CD14-positive monocyte (primary cell): ENCODE measurements at regions not wholly inside any gene's neighbourhood (a gene's known extent, or its start where the extent isn't known, plus 50 kb on each side); places are given as distances from the start of the nearest gene placed in this dataset.

ENCODE experiments used
- DNase-seq, 3 donors: peaks; one replicate each; pipeline ENCODE4 v3.0.0-alpha.2; 2011 to 2022
- H2AFZ ChIP-seq: 2 replicates; pipeline ENCODE4 v1.6.0; 2012; ENCODE audit warnings: mild to moderate bottlenecking, low read depth, low read length, inconsistent platforms; ENCODE audit not compliant: insufficient read depth, poor library complexity, severe bottlenecking
- H3K27ac ChIP-seq, 2 donors: 1 replicate in 1 of 2; 2 replicates in 1 of 2; pipeline ENCODE4 v1.5.1; 2012 to 2013; ENCODE audit warnings: low read length in 2 of 2, control low read depth in 1 of 2, inconsistent platforms in 1 of 2, low read depth in 1 of 2, mild to moderate bottlenecking in 1 of 2
- H3K27me3 ChIP-seq, 2 donors: one replicate each; pipeline versions ENCODE4 v1.6.0 to v1.6.1; 2011 to 2013; ENCODE audit warnings: low read length in 2 of 2; ENCODE audit not compliant: control insufficient read depth in 2 of 2, insufficient read depth in 2 of 2
- H3K36me3 ChIP-seq, 2 donors: replicated peaks in 1 of 2; 1 replicate in 1 of 2; 2 replicates in 1 of 2; pipeline versions ENCODE4 v1.5.1 to v1.6.1; 2012 to 2013; ENCODE audit warnings: low read length in 2 of 2, control low read depth in 1 of 2, inconsistent platforms in 1 of 2, mild to moderate bottlenecking in 1 of 2; ENCODE audit not compliant: insufficient read depth in 2 of 2, control insufficient read depth in 1 of 2
- H3K4me1 ChIP-seq, 2 donors: 1 replicate in 1 of 2; 2 replicates in 1 of 2; pipeline versions ENCODE4 v1.5.1 to v1.6.1; 2012 to 2013; ENCODE audit warnings: low read length in 2 of 2, control low read depth in 1 of 2, inconsistent platforms in 1 of 2, mild to moderate bottlenecking in 1 of 2, moderate library complexity in 1 of 2; ENCODE audit not compliant: insufficient read depth in 2 of 2, control insufficient read depth in 1 of 2
- H3K4me2 ChIP-seq: replicated peaks from 2 replicates; pipeline ENCODE3; 2012; ENCODE audit warnings: low read length, moderate library complexity, mild to moderate bottlenecking; ENCODE audit not compliant: poor library complexity, severe bottlenecking; ENCODE audit errors: extremely low read depth
- H3K4me3 ChIP-seq, 3 experiments: fragments of 200-600 bp in 1 of 3; sonication (generic) in 1 of 3; replicated peaks in 1 of 3; 1 replicate in 2 of 3; 2 replicates in 1 of 3; pipeline ENCODE4 v1.5.1; 2011 to 2013; ENCODE audit warnings: low read length in 3 of 3, mild to moderate bottlenecking in 3 of 3, control low read depth in 2 of 3, low read depth in 2 of 3, inconsistent platforms in 1 of 3, moderate library complexity in 1 of 3
- H3K79me2 ChIP-seq: 2 replicates; pipeline ENCODE4 v1.6.0; 2012; ENCODE audit warnings: mild to moderate bottlenecking, control low read depth, inconsistent platforms, low read length, moderate library complexity; ENCODE audit not compliant: insufficient read depth
- H3K9ac ChIP-seq: 2 replicates; pipeline ENCODE4 v1.6.0; 2017; ENCODE audit warnings: low read length, mild to moderate bottlenecking; ENCODE audit not compliant: insufficient read depth, poor library complexity, severe bottlenecking
- H3K9me3 ChIP-seq, 2 donors: replicated peaks in 1 of 2; 1 replicate in 1 of 2; 2 replicates in 1 of 2; pipeline versions ENCODE4 v1.5.1 to v1.6.1; 2012 to 2013; ENCODE audit warnings: low read length in 2 of 2, control low read depth in 1 of 2; ENCODE audit not compliant: control insufficient read depth in 1 of 2, insufficient read depth in 1 of 2
- H4K20me1 ChIP-seq: 2 replicates; pipeline ENCODE4 v1.6.0; 2012; ENCODE audit warnings: mild to moderate bottlenecking, low read length, control low read depth, moderate library complexity; ENCODE audit not compliant: insufficient read depth
- H3K27ac Mint-ChIP-seq, 7 donors: one replicate each; pipeline ENCODE4 v1.8.0; 2020; ENCODE audit warnings: mild to moderate bottlenecking in 7 of 7, mixed read lengths in 7 of 7, moderate library complexity in 6 of 7, inconsistent platforms in 2 of 7
- H3K27me3 Mint-ChIP-seq, 3 donors: one replicate each; pipeline ENCODE4 v1.8.0; 2021 to 2022; ENCODE audit warnings: low read depth in 3 of 3, mild to moderate bottlenecking in 3 of 3, mixed read lengths in 3 of 3, moderate library complexity in 3 of 3, inconsistent platforms in 1 of 3
- H3K36me3 Mint-ChIP-seq, 2 donors: one replicate each; pipeline ENCODE4 v1.8.0; 2020; ENCODE audit warnings: mixed read lengths in 2 of 2, inconsistent platforms in 1 of 2, mild to moderate bottlenecking in 1 of 2
- H3K4me1 Mint-ChIP-seq: one replicate; pipeline ENCODE4 v1.8.0; 2020; ENCODE audit warnings: mild to moderate bottlenecking, mixed read lengths
- H3K4me3 Mint-ChIP-seq, 2 donors: one replicate each; pipeline ENCODE4 v1.8.0; 2020; ENCODE audit warnings: mild to moderate bottlenecking in 2 of 2, mixed read lengths in 2 of 2, moderate library complexity in 1 of 2
- H3K9me3 Mint-ChIP-seq, 7 donors: one replicate each; pipeline ENCODE4 v1.8.0; 2020 to 2022; ENCODE audit warnings: mixed read lengths in 7 of 7, mild to moderate bottlenecking in 6 of 7, moderate library complexity in 6 of 7, inconsistent platforms in 2 of 7
- CTCF ChIP-seq: fragments of 200-600 bp; IDR thresholded peaks from one replicate; pipeline ENCODE4 v1.8.0; 2022; ENCODE audit warnings: antibody characterized with exemption, mild to moderate bottlenecking
- WGBS: methylation state at CpG from one replicate; pipeline ENCODE4 v1.1.5; 2013; ENCODE audit warnings: missing lambda C conversion rate; ENCODE audit not compliant: insufficient coverage; 5-methylcytosine and 5-hydroxymethylcytosine counted together
- intact Hi-C, 2 donors: fragments of 100-400 bp; cut with micrococcal nuclease; formaldehyde crosslinking; loops; one replicate each; pipeline versions ENCODE4 v1.15.0 to v1.15.1; 2023

- H3K9me3 ChIP-seq: peaks cover 19 to 22% of the 10 kb centered on the region in 2 donors
- no peak overlapping the region for H3K27ac ChIP-seq
- intact Hi-C loops: no loop called here
- 93% methylated on average over 4 of the region's 8 CpGs for WGBS
- no peaks in the 10 kb centered on the region for H3K36me3 ChIP-seq
- no peak overlapping the region for H3K9ac ChIP-seq
- peaks cover 11 to 25% (median 16%) of the 10 kb centered on the region in 7 donors for H3K9me3 Mint-ChIP-seq
- H3K36me3 Mint-ChIP-seq: no peaks in the 10 kb centered on the region
- no peak overlapping the region for H3K27ac Mint-ChIP-seq
- no peak overlapping the region for H2AFZ ChIP-seq
- DNase-seq: no peak
- no peaks in the 10 kb centered on the region for H4K20me1 ChIP-seq
- no peaks in the 10 kb centered on the region for H3K4me1 Mint-ChIP-seq
- H3K4me2 ChIP-seq: no peak overlapping the region
- no peaks in the 10 kb centered on the region for H3K27me3 ChIP-seq
- no peak for TF ChIP-seq CTCF
- H3K4me1 ChIP-seq: no peaks in the 10 kb centered on the region
- no peaks in the 10 kb centered on the region for H3K79me2 ChIP-seq
- no peak overlapping the region for H3K4me3 Mint-ChIP-seq
- no peak overlapping the region for H3K4me3 ChIP-seq
- no peaks in the 10 kb centered on the region for H3K27me3 Mint-ChIP-seq
Observed at GRCh38 chr17:69822314-69822875, 252.6 kb upstream of the KCNJ16 start.

- WGBS: 76% methylated on average over 2 of the region's 6 CpGs
Observed at GRCh38 chr17:69828087-69828486, 246.9 kb upstream of the KCNJ16 start.

More at GRCh38 chr17:69828087-69828486, 246.9 kb upstream of the KCNJ16 start:
- intact Hi-C loops: no loop called here
- Histone ChIP-seq H3K27ac (no peak overlapping the region), H3K9ac (no peak overlapping the region), H3K27me3 (no peaks in the 10 kb centered on the region), H3K4me1 (no peaks in the 10 kb centered on the region), H4K20me1 (no peaks in the 10 kb centered on the region), H3K4me3 (no peak overlapping the region), H3K36me3 (no peaks in the 10 kb centered on the region), H3K9me3 (peaks cover 0 to 4% of the 10 kb centered on the region in 2 donors), H3K4me2 (no peak overlapping the region), H2AFZ (no peak overlapping the region), H3K79me2 (no peaks in the 10 kb centered on the region)
- H3K9me3 Mint-ChIP-seq: peaks cover 0 to 9% (median 5%) of the 10 kb centered on the region in 7 donors
- no peaks in the 10 kb centered on the region for H3K36me3 Mint-ChIP-seq
- no peak for TF ChIP-seq CTCF
- no peak for DNase-seq
- no peak overlapping the region for H3K27ac Mint-ChIP-seq
- no peak overlapping the region for H3K4me3 Mint-ChIP-seq
- no peaks in the 10 kb centered on the region for H3K4me1 Mint-ChIP-seq
- peaks cover 0 to 1% (median 1%) of the 10 kb centered on the region in 3 donors for H3K27me3 Mint-ChIP-seq
